Activated CD8-positive, alpha-beta T cell treated with anti-CD3 and anti-CD28 coated beads for 36 hours (primary cell): ENCODE measurements at regions not wholly inside any gene's neighbourhood (a gene's known extent, or its start where the extent isn't known, plus 50 kb on each side); places are given as distances from the start of the nearest gene placed in this dataset.

Source experiments
- ATAC-seq: fragments of 200-7000 bp; cut with Tn5 transposase; one replicate; pipeline ENCODE4 v1.10.0; 2021; ENCODE audit warnings: mild to moderate bottlenecking, moderate library complexity
- CTCF ChIA-PET: fragments of 350-600 bp; sonication (Branson Sonifier 250); formaldehyde crosslinking; loops from one replicate; lab custom pipeline; 2021; ENCODE audit warnings: antibody characterized with exemption; lab: Charles Lee
- POLR2A ChIA-PET: fragments of 350-600 bp; sonication (Branson Sonifier 250); formaldehyde crosslinking; loops from one replicate; lab custom pipeline; 2021; ENCODE audit warnings: antibody characterized with exemption; lab: Charles Lee
- DNase-seq: peaks from one replicate; pipeline ENCODE4 v3.0.0-alpha.2; 2020
- H3K27ac Mint-ChIP-seq: one replicate; pipeline ENCODE4 v1.8.0; 2021; ENCODE audit warnings: mild to moderate bottlenecking, mixed read lengths
- H3K27me3 Mint-ChIP-seq: one replicate; pipeline ENCODE4 v1.8.0; 2021; ENCODE audit warnings: mixed read lengths
- H3K36me3 Mint-ChIP-seq: one replicate; pipeline ENCODE4 v1.8.0; 2021; ENCODE audit warnings: low read depth, mixed read lengths
- H3K4me1 Mint-ChIP-seq: one replicate; pipeline ENCODE4 v1.8.0; 2021; ENCODE audit warnings: low read depth, mixed read lengths
- H3K4me3 Mint-ChIP-seq: one replicate; pipeline ENCODE4 v1.8.0; 2021; ENCODE audit warnings: mild to moderate bottlenecking, moderate library complexity, mixed read lengths
- H3K9me3 Mint-ChIP-seq: one replicate; pipeline ENCODE4 v1.8.0; 2021; ENCODE audit warnings: mixed read lengths
- CTCF ChIP-seq: fragments of 200-600 bp; IDR thresholded peaks from one replicate; pipeline ENCODE4 v1.8.0; 2022; ENCODE audit warnings: antibody characterized with exemption, mild to moderate bottlenecking
- intact Hi-C: fragments of 100-400 bp; cut with micrococcal nuclease; formaldehyde crosslinking; loops from one replicate; pipeline ENCODE4 v1.10.0; 2022

- ChIA-PET CTCF (no interaction called here), POLR2A (no interaction called here)
- Mint-ChIP-seq H3K4me3 (no peak overlapping the region), H3K27me3 (no peaks in the 10 kb centered on the region), H3K27ac (no peak overlapping the region), H3K36me3 (no peaks in the 10 kb centered on the region), H3K4me1 (no peaks in the 10 kb centered on the region), H3K9me3 (peaks cover 5% of the 10 kb centered on the region)
- no peak for TF ChIP-seq CTCF
- ATAC-seq (no peak), DNase-seq (no peak)
- intact Hi-C loops: no loop called here
Observed at GRCh38 chr6:9890893-9891292, 524.0 kb downstream of the TFAP2A start.

DNA sequence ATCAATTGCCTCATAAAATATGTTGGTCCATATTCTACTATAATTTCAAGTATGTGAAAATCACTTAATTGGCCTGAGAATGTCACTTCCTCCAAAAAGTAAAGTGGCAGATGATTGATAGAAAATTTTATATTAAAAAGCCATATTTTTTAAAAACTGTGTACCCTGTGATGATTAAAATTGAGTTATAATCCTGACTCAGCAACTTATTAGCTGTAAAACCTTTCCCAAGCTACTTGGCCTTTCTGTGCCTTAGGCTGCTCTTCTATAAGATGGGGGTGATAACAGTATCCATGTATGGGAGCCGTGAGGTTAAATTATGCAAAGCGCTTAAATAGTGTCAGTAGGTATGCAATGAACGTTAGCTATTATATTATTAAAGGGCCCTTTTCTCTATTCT lies 524.4 kb downstream of the TFAP2A start:
- ATAC-seq (no peak), DNase-seq (no peak)
- Mint-ChIP-seq H3K4me1 (no peaks in the 10 kb centered on the region), H3K4me3 (no peak overlapping the region), H3K27ac (no peak overlapping the region), H3K9me3 (peaks cover 5% of the 10 kb centered on the region), H3K36me3 (no peaks in the 10 kb centered on the region), H3K27me3 (no peaks in the 10 kb centered on the region)
- TF ChIP-seq CTCF: no peak
- intact Hi-C loops: no loop called here
- CTCF ChIA-PET: no interaction called here
- POLR2A ChIA-PET: no interaction called here

GRCh38 chr6:9878535-9878934 lies 536.3 kb downstream of the TFAP2A start:
- Mint-ChIP-seq H3K9me3 (peaks cover 14% of the 10 kb centered on the region), H3K27me3 (no peaks in the 10 kb centered on the region), H3K4me3 (no peak overlapping the region), H3K4me1 (no peaks in the 10 kb centered on the region), H3K27ac (no peak overlapping the region), H3K36me3 (no peaks in the 10 kb centered on the region)
- ATAC-seq (no peak), DNase-seq (no peak)
- intact Hi-C loops: no loop called here
- no peak for TF ChIP-seq CTCF
- ChIA-PET CTCF (no interaction called here), POLR2A (no interaction called here)

- Mint-ChIP-seq H3K36me3 (no peaks in the 10 kb centered on the region), H3K4me3 (no peak overlapping the region), H3K4me1 (no peaks in the 10 kb centered on the region), H3K27me3 (no peaks in the 10 kb centered on the region), H3K27ac (no peak overlapping the region), H3K9me3 (peaks cover 12% of the 10 kb centered on the region)
- DNase-seq (no peak), ATAC-seq (no peak)
- intact Hi-C loops: no loop called here
- POLR2A ChIA-PET: no interaction called here
- CTCF ChIA-PET: no interaction called here
- TF ChIP-seq CTCF: no peak
Observed at GRCh38 chr6:9875605-9876353, 539.1 kb downstream of the TFAP2A start.

DNA sequence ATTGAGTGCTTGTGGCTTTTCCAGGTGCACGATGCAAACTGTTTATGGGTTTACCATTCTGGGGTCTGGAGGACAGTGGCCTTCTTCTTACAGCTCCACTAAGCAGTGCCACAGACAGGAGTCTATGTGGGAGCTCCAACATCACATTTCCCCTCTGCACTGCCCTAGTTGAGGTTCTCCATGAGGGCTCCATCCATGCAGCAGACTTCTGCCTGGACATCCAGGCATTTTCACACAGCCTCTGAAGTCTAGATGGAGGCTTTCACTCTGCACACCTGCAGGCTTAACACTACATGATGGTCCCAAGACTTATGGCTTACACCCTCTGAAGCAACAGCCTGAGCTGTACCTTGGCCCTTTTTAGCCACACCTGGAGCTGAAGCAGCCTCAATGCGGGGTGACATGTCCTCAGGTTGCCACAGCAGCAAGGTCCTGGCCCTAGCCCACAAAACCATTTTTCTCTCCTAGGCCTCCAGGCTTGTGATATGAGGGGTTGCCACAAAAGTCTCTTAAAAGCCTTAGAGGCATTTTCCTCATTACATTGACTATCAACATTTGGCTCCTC lies 552.2 kb downstream of the TFAP2A start:
- intact Hi-C loops: no loop called here
- CTCF ChIA-PET: no interaction called here
- H3K27me3 Mint-ChIP-seq: no peaks in the 10 kb centered on the region
- no peak for ATAC-seq
- H3K4me3 Mint-ChIP-seq: no peak overlapping the region
- no peaks in the 10 kb centered on the region for H3K4me1 Mint-ChIP-seq
- no peak for TF ChIP-seq CTCF
- peaks cover 26% of the 10 kb centered on the region for H3K9me3 Mint-ChIP-seq
- DNase-seq: no peak
- POLR2A ChIA-PET: no interaction called here
- H3K36me3 Mint-ChIP-seq: no peaks in the 10 kb centered on the region
- no peak overlapping the region for H3K27ac Mint-ChIP-seq
